GM21526 (cell line): ENCODE measurements at regions not wholly inside any gene's neighbourhood (a gene's known extent, or its start where the extent isn't known, plus 50 kb on each side); places are given as distances from the start of the nearest gene placed in this dataset.
"Not testable (repeated sequence)": the region's sequence is repeated elsewhere in the genome, so short reads cannot be mapped to it uniquely, and the experiment has no call there.

Experiments used
- ATAC-seq: cut with Tn5 transposase; IDR thresholded peaks from one replicate; pipeline ENCODE4 v1.9.1; 2021; ENCODE audit warnings: moderate library complexity; ENCODE audit not compliant: unreplicated experiment, low FRiP score

DNA sequence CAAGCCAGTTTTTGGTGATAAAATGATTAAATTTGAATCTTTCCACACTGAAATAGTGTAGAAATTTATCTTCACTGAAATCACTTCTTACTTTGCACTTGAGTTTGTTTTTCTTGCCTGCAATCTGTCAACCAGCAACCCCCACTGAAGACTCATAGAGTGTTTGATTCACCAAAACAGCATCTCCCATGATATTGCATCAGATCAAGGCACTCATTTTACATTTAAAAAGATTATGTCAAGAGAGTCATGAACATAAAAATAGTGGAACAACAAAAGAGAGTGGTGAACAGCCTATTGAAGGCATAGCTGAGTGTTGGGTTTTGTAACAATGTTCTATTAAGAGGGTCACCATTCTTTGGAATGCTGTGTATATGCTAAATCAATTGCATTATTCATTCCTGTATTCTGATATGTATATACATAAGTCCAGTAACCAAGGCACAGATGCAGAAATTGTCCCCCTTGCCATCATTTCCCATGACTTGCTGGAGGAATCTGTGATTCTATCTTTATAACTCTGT lies 1934.9 kb downstream of the ARAP2 start:
- ATAC-seq, result no peak

DNA sequence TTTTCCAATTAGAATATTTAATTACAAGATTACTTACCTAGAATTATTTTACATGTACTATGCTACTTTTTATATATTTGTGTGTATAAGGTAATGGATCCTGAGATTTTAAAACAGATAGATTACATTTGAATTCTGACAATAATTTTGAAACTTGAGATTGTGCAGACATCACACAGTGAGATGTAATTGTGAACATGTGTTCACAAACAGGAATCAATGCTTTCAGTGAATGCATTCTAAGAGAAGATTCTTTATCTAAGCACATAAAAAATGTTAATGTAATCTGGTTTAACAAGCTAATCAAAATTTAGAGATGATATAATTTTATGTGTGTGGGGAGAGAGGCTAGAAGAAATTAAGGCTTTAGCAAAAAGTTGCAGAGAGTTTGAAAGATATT lies 1925.5 kb downstream of the ARAP2 start:
- no peak for ATAC-seq

DNA sequence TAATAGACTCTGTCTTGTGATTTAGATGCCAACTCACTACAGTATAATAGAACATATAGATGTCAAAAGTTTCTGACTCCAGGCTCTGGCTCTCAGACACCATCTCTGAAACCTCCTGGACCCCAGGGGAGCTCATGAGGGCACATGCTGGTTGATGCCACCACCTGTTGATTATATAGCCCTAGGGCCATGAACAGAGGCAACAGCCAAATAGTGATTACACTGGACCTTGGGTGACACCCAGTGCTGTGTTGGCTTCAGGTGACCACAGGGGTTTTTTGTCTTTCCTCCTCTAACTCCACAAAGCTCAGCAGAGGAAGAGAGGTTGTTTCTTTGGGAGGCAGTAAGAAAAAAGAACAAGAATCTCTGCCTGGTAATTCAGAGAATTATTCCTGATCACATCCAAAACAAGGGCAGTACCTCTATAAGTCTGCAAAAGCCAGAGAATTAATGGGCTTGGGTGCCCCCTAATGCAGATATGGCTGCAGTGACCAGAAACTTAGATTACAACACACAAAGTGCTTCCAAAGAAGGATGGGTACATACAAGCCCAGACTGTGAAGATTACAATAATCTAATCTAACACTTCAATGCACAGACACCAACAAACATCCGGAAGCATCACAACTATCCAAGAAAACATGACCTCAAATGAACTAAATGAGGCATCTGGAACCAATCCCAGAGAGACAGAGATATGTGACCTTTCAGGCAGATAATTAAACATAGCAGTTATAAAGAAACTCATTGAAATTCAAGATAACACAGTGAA lies 1920.6 kb downstream of the ARAP2 start:
- no peak for ATAC-seq

DNA sequence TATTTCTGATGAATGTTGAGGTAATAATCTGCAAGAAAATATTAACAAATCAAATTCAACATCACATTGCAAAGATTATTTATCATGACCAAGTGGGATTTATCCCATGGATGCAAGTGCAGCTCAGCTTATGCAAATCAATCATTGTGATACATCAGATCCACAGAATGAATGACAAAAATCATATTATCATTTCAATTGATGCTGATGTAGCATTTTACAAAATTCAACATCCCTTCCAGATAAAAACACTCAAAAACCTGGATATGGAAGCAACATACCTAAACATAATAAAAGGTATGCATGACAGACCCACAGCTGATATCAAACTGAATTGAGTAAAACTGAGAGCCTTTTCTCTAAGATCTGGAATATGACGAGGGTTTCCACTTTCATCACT lies 1915.4 kb downstream of the ARAP2 start:
- ATAC-seq, result no peak

DNA sequence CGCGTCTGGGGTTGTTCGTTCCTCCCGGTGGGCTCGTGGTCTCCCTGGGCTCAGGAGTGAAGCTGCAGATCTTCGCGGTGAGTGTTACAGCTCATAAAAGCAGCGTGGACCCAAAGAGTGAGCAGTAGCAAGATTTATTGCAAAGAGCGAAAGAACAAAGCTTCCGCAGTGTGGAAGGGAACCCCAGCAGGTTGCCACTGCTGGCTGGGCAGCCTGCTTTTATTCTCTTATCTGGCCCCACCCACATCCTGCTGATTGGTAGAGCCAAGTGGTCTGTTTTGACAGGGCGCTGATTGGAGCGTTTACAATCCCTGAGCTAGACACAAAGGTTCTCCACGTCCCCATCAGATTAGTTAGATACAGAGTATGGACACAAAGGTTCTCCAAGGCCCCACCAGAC lies 1909.2 kb downstream of the ARAP2 start:
- ATAC-seq, result not testable (repeated sequence)

DNA sequence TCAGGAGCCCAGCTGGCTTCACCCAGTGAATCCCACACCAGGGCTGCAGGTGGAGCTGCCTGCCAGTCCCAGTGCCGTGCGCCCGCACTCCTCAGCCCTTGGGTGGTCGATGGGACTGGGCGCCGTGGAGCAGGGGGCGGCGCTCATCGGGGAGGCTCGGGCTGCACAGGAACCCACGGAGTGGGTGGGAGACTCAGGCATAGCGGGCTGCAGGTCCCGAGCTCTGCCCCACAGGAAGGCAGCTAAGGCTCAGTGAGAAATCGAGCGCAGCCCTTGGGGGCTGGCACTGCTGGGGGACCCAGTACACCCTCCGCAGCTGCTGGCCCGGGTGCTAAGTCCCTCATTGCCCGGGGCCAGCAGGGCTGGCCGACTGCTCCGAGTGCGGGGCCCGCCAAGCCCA lies 1908.8 kb downstream of the ARAP2 start:
- ATAC-seq, result not testable (repeated sequence)

DNA sequence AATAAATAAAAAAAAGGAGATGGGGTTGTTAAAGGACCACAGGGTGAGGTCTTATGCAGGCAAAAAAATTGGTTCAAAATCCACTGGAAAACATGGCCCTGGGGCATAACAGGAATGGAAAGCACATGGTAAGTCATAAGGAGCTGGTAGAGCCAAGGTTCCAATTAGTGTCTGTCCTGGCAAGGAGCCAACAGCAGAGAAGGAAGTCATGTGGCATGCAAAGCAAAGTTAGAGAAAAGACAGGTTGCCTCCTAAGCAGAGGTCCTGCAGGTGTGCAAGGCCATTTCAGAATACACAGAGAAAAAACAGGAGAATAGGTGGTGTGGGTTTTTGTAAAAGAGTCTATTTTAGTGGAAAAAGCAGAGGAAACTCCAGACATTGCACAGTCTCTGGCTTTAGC lies 1881.7 kb downstream of the ARAP2 start:
- ATAC-seq, result no peak

DNA sequence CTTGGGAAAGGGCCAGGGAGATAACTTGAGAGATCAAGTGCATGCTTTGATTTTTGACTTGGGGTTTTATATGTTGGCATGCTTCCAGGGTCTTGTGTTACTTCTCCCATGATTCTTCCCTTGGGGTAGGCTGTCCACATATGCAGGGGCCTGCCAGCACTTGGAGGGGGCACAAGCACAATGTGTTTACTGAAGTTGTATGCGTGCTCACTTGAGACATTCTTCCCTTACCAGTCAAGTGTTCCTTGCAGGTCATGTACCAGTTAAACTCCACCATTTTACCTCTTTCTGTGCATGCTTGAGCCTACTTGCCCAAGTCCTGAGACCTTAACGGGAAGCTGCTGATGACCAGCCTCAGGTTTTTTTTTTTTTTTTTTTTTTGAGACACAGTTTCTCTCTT lies 1880.5 kb downstream of the ARAP2 start:
- ATAC-seq, result no peak

DNA sequence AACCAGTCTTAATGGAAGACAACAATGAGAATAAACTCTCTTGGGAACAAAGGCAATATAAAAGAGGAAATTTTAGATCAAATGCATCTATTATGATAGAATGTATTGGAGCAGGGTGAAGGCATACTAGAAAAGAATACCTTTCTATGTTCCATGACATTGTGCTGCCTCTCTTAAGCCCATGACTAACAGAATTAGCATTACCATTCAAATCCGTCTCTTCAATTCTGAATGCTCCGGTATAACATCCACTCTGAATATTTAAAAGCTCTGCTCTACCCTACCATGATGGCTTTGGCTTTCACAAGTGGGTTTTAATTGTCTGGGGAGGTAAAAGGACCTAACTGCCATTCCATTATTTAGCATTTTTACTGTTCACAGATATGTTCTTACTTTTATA lies 1878.4 kb downstream of the ARAP2 start:
- no peak for ATAC-seq

DNA sequence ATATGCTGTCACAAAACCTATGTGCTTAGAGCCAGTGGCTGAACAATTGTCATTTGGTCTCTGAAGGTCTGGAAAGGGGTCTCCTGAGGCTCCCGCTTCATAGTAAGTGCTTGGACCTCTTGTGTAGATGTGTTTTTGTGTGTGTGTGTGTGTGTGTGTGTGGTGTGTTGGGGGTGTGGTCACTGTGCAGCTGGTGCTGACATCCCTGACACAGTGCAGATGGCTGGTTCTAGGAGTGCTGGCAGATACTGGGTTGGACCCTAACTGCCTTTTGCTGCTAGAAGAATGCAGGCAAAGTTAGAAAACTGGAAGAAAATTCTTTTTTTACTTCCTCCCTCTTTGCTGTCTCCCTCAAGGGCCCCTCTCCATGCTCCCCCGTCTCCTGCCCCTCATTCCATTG lies 1872.6 kb downstream of the ARAP2 start:
- ATAC-seq, result no peak

DNA sequence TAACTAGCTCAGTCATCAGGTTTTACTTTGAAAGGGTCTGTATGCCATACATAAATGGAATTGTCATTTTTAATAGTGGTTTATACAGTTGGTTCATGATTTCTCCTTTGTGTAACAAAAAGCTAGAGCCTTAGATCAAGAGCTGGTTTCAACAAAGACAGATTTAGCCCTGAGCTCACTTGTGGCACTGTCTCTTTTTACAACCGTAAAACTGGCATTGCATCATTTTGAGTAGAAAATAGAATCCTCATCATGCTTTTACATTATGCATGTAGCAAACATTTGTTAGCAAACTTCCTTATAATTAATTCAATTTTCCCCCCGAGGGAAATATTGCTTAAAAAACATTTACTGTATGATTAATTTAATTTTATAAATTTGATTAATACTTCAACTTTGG lies 1871.5 kb downstream of the ARAP2 start:
- ATAC-seq, result no peak

DNA sequence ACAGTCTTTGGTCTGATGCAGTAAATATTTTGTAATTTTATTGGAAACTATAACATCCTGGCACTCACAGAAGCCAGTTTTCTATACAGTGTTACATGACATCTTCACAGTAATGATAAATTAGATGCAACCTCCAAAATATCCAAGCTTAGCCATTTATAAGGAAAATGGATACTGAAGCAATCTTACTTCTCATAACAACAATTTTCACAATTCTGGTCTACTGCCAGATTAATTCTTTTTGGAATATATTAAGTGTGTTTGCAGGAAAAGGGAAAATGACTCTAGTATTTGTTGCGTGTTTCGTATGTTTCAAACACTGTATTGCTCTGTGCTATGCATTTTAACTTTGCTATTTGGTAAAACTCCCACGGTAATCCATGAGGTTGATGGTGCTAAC lies 1870.9 kb downstream of the ARAP2 start:
- ATAC-seq, result no peak

DNA sequence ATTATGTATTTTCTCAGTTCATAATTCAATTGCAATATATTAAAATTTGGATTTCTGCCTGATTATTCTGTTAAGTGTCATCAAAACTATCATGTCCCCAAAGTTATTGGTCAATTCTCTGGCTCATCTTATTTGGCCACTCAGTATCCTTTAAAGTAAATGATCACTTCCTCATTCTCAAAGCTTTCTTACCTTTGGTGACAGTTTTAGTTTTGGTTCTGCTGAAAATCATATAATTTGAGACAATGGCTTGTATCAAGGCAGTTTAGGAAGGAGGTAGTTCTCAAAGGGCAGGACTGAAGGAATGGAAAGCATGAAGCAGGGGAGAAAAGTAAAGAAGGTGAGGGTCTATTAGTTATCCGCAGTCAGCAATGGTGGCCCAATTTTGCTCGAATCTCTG lies 1832.1 kb downstream of the ARAP2 start:
- no peak for ATAC-seq

DNA sequence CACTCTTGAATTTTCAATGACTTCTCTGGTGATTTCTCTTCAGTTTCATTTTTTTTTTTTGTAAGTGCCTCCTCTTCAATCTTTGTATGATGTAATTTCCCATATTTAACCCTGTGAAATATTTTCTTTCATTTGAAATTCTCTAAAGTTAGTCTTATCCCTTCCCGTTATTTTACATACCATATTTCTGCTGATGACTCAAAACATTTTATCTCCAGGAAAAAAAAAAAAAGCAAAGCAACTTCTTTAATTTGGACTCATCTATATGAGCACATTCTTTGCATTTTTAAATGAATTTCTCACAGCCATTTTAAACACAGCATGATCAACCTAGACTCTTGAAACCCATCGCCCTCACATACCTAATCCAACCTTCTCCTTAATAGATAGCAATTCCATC lies 1831.4 kb downstream of the ARAP2 start:
- no peak for ATAC-seq

DNA sequence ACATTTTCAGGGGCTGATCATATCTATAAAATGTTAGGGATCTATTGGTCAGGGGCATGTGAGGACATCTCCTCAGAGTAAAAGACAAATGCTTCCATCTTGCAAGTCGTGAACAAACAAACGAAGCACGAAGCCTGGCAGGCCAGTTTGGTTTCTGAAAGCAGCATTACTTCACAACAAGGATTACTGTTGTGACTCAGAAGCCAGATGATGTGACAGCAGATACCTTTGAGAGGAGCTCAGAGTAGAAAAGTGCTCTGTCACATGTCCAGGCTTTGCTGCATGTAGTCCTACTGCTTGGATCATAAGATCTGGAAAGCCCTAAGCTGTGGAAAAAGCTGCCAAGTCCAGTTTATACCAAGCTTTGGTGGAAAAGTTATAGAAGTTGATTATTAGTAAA lies 1827.2 kb downstream of the ARAP2 start:
- no peak for ATAC-seq

DNA sequence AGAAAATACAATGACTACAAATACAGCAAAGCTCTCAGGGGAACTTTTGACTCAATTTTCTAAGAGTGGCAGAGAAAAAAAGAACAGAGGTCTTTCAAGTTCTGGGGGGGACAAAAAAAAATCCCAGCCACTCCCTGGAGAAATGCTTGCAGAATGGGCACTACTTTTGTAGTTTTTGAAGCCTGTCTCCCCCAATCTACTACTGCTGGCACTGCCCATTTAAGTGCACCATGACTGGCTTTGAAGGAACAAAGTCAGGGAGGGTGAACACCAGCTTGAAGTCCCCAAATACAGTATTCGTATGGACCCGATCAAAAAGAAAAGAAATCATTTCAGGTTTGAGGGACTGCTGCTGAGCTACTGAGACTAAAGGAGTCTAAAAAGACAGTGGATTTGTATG lies 1824.4 kb downstream of the ARAP2 start:
- ATAC-seq, result no peak

DNA sequence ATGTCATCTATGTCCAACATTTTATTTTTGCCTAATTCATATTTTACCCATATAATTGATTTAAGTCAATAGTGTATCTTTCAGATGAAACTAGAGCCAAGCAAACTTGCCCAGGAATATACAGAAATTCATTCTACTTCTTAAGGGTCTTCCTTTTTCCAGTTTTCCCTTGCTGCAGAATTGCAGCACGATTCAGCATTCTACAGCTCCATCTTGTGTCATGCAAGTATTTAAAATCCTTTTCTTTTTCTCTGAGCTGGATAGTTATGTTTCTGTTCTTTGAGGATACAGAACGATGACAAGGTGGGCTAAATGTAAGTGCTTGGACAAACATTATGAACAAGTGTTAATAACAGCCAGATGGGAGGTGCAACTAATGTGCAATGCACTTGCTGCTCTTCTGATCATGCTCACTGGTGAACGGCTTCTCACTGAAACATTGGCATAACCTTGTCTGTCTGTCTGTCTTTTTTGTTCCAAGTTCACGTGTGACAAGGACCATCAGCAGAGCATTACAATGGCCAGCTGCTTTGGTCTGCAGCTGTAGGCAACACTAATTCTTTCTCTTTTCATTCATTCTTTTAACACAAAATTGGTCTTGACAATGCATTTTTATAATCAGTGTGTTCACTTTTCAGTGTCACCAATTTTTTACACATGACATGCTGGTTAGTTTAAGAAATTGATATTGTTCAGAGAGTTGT lies 1821.7 kb downstream of the ARAP2 start:
- ATAC-seq, result no peak

DNA sequence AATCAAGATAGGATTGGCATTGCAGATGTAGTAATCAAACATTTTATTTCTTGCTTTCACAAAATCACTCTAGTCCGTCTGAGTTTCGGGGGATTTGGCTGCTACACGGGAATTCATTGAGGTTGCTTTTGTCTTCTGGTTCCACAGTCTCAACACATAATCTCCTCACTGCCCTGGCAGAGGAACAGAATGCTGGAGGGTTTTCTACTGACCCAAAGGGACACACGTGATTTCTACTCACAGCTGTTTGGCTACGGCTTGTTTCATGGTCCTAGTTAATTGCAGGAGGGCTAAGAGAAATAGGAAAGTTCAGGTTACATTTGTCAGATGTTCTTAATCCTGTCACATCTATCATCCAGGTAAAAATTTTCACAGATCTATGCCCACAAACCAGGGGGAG lies 1811.6 kb downstream of the ARAP2 start:
- no peak for ATAC-seq

DNA sequence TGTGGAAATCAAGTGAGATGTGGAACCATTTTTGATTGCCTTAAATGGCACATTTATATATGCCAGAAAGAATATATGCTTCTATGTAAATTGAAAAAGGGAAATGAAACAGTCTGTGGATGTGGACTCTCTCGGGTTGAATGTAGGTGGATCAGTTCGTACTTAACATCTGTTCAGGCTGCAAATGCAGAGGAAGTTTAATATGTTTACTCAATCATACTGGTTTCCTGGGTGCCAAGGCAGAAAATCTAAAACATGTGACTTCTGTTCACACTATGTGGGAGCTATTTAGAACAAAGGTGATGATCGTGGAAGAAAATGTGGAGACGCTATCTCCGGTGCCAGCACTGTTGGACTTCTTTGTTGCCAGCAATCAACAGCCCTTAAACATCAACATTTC lies 1809.9 kb downstream of the ARAP2 start:
- not testable (repeated sequence) for ATAC-seq

DNA sequence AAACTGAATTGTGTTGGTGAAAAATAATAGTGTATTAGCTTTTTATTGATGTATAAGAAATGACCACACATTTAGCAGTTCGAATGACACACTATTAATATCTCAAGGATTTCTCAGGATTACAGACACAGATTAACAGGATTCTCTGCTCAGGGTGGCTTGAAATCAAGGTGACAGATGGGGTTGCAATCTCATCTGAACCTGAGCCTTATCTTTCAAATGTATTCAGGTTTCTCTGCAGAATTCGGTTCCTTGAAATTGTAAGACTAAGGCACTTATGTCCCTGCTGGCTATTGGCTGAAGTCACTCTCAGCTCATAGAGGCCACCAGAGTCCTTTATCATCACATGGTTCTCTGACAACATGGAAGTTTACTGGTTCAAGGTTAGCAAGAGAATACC lies 1780.1 kb downstream of the ARAP2 start:
- ATAC-seq, result no peak

DNA sequence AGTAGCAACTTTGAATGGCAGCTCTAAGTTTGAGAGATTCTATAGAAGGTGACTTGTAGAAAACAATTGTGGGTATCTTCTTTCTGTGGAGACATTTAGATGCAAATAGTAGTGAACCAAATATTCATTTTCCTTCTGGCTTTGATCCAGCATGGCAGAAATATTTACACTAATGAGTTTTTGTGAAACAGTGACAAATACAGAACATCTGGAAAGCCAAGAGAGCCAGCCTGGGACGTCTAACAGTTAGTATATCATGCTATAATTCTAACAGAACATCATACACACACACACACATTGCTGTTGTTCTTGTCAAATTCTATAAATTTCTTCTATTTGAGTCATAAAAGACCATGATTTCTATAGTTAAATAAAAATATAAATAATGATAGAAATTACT lies 1777.9 kb downstream of the ARAP2 start:
- no peak for ATAC-seq

DNA sequence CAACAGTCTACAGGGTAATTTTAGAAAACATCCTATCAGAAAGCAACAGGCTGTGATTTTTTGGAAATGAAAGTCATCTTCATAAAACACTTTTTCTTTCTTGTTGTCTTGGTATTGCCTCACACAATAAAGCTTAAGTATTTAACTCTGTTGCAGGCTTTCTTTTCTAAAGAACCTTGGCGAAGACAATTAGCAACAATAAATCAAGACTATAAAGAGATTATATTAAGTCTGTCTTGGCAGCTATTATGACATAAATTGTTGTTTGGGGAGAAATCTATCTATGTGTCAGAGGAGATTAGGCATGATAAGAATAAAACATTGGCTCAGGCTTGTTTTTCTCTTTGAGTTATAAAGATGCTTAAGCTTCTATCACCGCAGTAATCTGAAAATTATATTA lies 1774.8 kb downstream of the ARAP2 start:
- no peak for ATAC-seq
